HCT116 (cell line): ENCODE measurements at regions not wholly inside any gene's neighbourhood (a gene's known extent, or its start where the extent isn't known, plus 50 kb on each side); places are given as distances from the start of the nearest gene placed in this dataset.

Source experiments
- ATAC-seq: fragments of 200-7000 bp; cut with Tn5 transposase; 2 replicates; pipeline ENCODE4 v1.9.1; 2020; ENCODE audit warnings: mild to moderate bottlenecking, moderate library complexity
- BruUV-seq: library from RNA; stranded (reverse); fragments of 400-500 nt; replicated peaks from 2 replicates; lab custom pipeline; 2021; lab: Mats Ljungman, UMichigan
- CTCF ChIA-PET: fragments of 300-600 bp; sonication (Branson Sonifier 250); formaldehyde crosslinking; loops from one replicate; lab custom pipeline; 2021; ENCODE audit warnings: antibody characterized with exemption; lab: Charles Lee
- POLR2A ChIA-PET: fragments of 300-600, 350-600 bp; sonication (Branson Sonifier 250); formaldehyde crosslinking; loops from one replicate; lab custom pipeline; 2021; ENCODE audit warnings: antibody characterized with exemption; lab: Charles Lee
- RAD21 ChIA-PET, 2 experiments: fragments of 300-600 bp; sonication (Branson Sonifier 250); formaldehyde crosslinking; loops; one replicate each; lab custom pipeline; 2023; ENCODE audit warnings: low total read pairs in 2 of 2; ENCODE audit not compliant: uncharacterized antibody in 2 of 2, unreplicated experiment in 2 of 2, low non-redundant PET in 1 of 2; lab: Charles Lee
- DNase-seq: peaks from one replicate; pipeline ENCODE4 v3.0.0-alpha.2; 2010; ENCODE audit warnings: low read depth, low spot score
- H2AFZ ChIP-seq: fragments of 200-600 bp; shearing (Covaris generic), sonication (generic); 2 replicates; pipeline ENCODE4 v1.6.1; 2017; ENCODE audit warnings: low read depth, mixed run types, mixed read lengths, antibody characterized with exemption, low read length; ENCODE audit not compliant: poor library complexity, severe bottlenecking
- H3K27ac ChIP-seq: 2 replicates; pipeline ENCODE4 v1.5.1; 2012; ENCODE audit warnings: low read depth, low read length
- H3K27me3 ChIP-seq: fragments of 200-600 bp; sonication (generic); 2 replicates; pipeline ENCODE4 v1.6.1; 2016; ENCODE audit warnings: mixed run types, low read length, mixed read lengths; ENCODE audit not compliant: insufficient read depth
- H3K36me3 ChIP-seq, 2 experiments: fragments of 200-500 bp in 1 of 2; fragments of 200-600 bp in 1 of 2; sonication (Bioruptor generic) in 1 of 2; sonication (generic) in 1 of 2; 2 replicates each; pipeline versions ENCODE4 v1.5.1 to v1.6.1; 2014 to 2016; ENCODE audit warnings: low read length in 2 of 2, inconsistent platforms in 1 of 2, mixed read lengths in 1 of 2, mixed run types in 1 of 2; ENCODE audit not compliant: insufficient read depth in 2 of 2, control insufficient read depth in 1 of 2
- H3K4me1 ChIP-seq, 2 experiments: fragments of 200-600 bp in 1 of 2; sonication (generic) in 1 of 2; 2 replicates each; pipeline versions ENCODE4 v1.5.1 to v1.6.1; 2012 to 2017; ENCODE audit warnings: low read length in 2 of 2, inconsistent platforms in 1 of 2, mild to moderate bottlenecking in 1 of 2, mixed read lengths in 1 of 2, mixed run types in 1 of 2, moderate library complexity in 1 of 2; ENCODE audit not compliant: insufficient read depth in 2 of 2, control insufficient read depth in 1 of 2
- H3K4me2 ChIP-seq: fragments of 200-600 bp; sonication (generic); 2 replicates; pipeline ENCODE4 v1.6.1; 2017; ENCODE audit warnings: mixed run types, low read length, mixed read lengths
- H3K4me3 ChIP-seq, 2 experiments: fragments of 200-600 bp in 1 of 2; sonication (generic) in 1 of 2; replicated peaks in 1 of 2; 2 replicates each; pipeline ENCODE4 v1.5.1; 2011 to 2016; ENCODE audit warnings: low read length in 2 of 2, control low read depth in 1 of 2, low read depth in 1 of 2, mild to moderate bottlenecking in 1 of 2, mixed read lengths in 1 of 2, mixed run types in 1 of 2
- H3K79me2 ChIP-seq: fragments of 200-600 bp; sonication (generic); 2 replicates; pipeline ENCODE4 v1.6.1; 2017; ENCODE audit warnings: mild to moderate bottlenecking, mixed run types, low read length, moderate library complexity, mixed read lengths; ENCODE audit not compliant: insufficient read depth
- H3K9ac ChIP-seq: fragments of 200-600 bp; sonication (generic); 2 replicates; pipeline ENCODE4 v1.6.1; 2016; ENCODE audit warnings: low read length, mixed read lengths
- H3K9me2 ChIP-seq: fragments of 200-600 bp; sonication (generic), shearing (Covaris generic); 2 replicates; pipeline ENCODE4 v1.6.1; 2017; ENCODE audit warnings: mixed run types, mild to moderate bottlenecking, moderate library complexity; ENCODE audit not compliant: insufficient read depth
- H3K9me3 ChIP-seq, 2 experiments: fragments of 200-500 bp in 1 of 2; fragments of 200-600 bp in 1 of 2; sonication (Bioruptor generic) in 1 of 2; sonication (generic) in 1 of 2; 2 replicates each; pipeline ENCODE4 v1.6.1; 2014 to 2017; ENCODE audit warnings: low read length in 2 of 2, mixed read lengths in 2 of 2, inconsistent platforms in 1 of 2, low read depth in 1 of 2, mild to moderate bottlenecking in 1 of 2, mixed run types in 1 of 2, moderate library complexity in 1 of 2; ENCODE audit not compliant: control insufficient read depth in 1 of 2, insufficient read depth in 1 of 2
- H4K20me1 ChIP-seq: fragments of 200-600 bp; sonication (generic), shearing (Covaris generic); 2 replicates; pipeline ENCODE4 v1.6.1; 2017; ENCODE audit warnings: mixed run types, mild to moderate bottlenecking, moderate library complexity; ENCODE audit not compliant: insufficient read depth
- ATF3 ChIP-seq: IDR thresholded peaks from 2 replicates; pipeline ENCODE4 v1.6.1; 2012
- CEBPB ChIP-seq: IDR thresholded peaks from 2 replicates; pipeline ENCODE4 v1.6.1; 2012; ENCODE audit warnings: low read depth
- EZH2 ChIP-seq: fragments of 200-600 bp; sonication (generic); IDR thresholded peaks from 2 replicates; pipeline ENCODE4 v1.6.1; 2017; ENCODE audit warnings: antibody characterized with exemption, mixed run types
- JUND ChIP-seq: IDR thresholded peaks from 2 replicates; pipeline ENCODE4 v1.6.1; 2012
- POLR2AphosphoS5 ChIP-seq: IDR thresholded peaks from 2 replicates; pipeline ENCODE4 v1.6.1; 2011; ENCODE audit warnings: mild to moderate bottlenecking, low read depth, low read length, moderate library complexity
- REST ChIP-seq: IDR thresholded peaks from 2 replicates; pipeline ENCODE4 v1.6.1; 2012; ENCODE audit warnings: low read depth
- SRF ChIP-seq: IDR thresholded peaks from 2 replicates; pipeline ENCODE4 v1.6.1; 2012; ENCODE audit warnings: low read depth
- ZNF274 ChIP-seq: fragments of 200-500 bp; sonication (Bioruptor generic); IDR thresholded peaks from 2 replicates; pipeline ENCODE4 v1.6.1; 2014; ENCODE audit warnings: mild to moderate bottlenecking, low read depth, low read length, inconsistent platforms
- intact Hi-C: fragments of 100-400 bp; cut with micrococcal nuclease; formaldehyde crosslinking; loops from 2 replicates; pipeline ENCODE4 v1.10.0; 2022

- POLR2A ChIA-PET: no interaction called here
- Histone ChIP-seq H3K9ac (no peak overlapping the region), H3K4me3 (no peak overlapping the region), H3K27me3 (no peaks in the 10 kb centered on the region), H3K4me1 (no peaks in the 10 kb centered on the region), H3K9me2 (peaks cover 4% of the 10 kb centered on the region; the same call in 1 of the 2 replicates), H3K79me2 (no peaks in the 10 kb centered on the region), H2AFZ (no peak overlapping the region), H3K4me2 (no peak overlapping the region), H3K36me3 (no peaks in the 10 kb centered on the region), H4K20me1 (no peaks in the 10 kb centered on the region), H3K27ac (no peak overlapping the region), H3K9me3 (no peaks in the 10 kb centered on the region)
- RAD21 ChIA-PET: no interaction called here
- TF ChIP-seq POLR2AphosphoS5 (no peak), EZH2 (no peak), REST (no peak), SRF (no peak), JUND (no peak), CEBPB (no peak), ZNF274 (no peak), ATF3 (no peak)
- CTCF ChIA-PET: no interaction called here
- intact Hi-C loops: no loop called here
- DNase-seq (no peak), ATAC-seq (no peak)
- BruUV-seq: no TSS peak
Observed at GRCh38 chr1:191358724-191359123, 799.5 kb upstream of the RGS18 start.
